ENCODE measurements at regions not wholly inside any gene's neighbourhood (a gene's known extent, or its start where the extent isn't known, plus 50 kb on each side); places are given as distances from the start of the nearest gene placed in this dataset.

- TF ChIP-seq CTCF (conservative IDR thresholded peaks at IDR 0.05) (no peak), ZFX (IDR thresholded peaks at IDR 0.05) (no peak)
Observed at GRCh38 chr2:187698374-187699110, 144.3 kb upstream of the TFPI start.
